Dermis microvascular lymphatic vessel endothelial cell (primary cell): ENCODE measurements at regions not wholly inside any gene's neighbourhood (a gene's known extent, or its start where the extent isn't known, plus 50 kb on each side); places are given as distances from the start of the nearest gene placed in this dataset.

Experiments
- DNase-seq, 2 donors: peaks; one replicate each; pipeline versions ENCODE4 v3.0.0 to v3.0.0-alpha.2; 2010; ENCODE audit warnings: low read depth in 2 of 2

DNA sequence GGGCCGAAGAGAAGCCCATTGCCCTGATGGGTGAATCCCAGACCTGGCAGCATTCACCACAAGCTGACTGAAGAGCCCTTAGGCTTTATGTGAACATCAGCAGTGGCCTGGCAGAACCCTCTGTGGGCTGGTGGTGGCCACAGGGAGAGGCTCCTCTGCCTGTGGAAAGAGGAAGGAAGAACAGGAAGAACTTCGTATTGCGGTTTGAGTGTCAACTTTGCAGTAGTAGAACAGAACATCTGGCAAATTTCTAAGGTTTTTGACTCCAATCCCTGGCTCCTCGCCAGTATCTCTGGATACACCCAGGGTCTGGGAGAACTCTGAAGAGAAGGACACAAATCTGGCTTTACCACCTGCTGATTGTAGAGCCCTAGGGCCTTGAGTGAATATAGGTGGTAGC, 356.4 kb upstream of the GRAMD2B start:
- no peak for DNase-seq

DNA sequence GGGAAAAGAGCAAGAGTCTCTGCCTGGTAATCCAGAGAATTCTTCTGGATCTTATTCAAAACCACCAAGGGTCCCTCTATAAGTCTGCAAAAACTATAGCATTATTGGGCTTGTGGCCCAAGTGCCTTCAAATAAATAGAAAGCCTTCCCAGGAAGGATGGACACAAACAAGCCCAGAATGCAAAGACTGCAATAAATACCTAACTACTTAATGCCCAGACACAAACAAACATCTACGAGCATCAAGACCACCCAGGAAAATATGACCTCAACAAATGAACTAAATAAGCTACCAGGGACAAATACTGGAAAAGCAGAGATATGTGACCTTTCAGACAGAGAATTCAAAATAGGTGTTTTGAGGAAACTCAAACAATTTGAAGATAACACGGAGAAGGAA, 355.8 kb upstream of the GRAMD2B start:
- no peak for DNase-seq

DNA sequence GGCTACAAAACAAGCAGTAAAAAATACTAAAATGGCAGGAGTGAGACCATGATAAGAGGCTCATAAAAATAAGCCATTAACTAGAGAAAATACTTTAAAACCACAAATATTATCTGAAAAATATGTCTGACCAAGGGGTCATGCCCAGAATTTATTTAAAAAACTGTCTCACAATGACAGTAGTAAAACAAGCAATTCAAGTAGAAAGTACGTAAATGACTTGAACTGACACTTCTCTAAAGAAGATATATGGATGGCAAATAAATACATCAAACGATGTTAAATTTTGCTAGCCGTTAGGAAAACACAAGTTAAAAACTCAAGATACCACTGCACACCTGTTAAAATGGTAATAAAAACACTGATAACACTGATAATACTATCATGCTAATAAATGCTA, 353.9 kb upstream of the GRAMD2B start:
- DNase-seq = no peak

DNA sequence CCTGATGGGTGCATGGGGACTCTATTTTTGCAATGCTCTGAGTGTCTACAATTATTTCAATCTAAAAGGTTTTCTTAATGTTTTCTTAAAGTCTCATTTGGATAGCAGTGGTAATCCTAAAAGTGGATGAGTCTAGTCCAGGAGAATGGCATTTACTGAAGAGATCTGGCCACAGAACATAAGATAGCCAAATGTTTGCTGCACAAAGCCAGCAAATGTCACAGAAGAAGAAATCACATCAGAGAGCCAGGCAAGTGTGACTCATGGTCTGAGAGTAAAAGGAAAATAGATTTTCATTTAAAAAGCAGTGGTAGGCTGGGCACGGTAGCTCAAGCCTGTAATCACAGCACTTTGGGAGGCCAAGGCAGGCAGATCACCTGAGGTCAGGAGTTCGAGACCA, 352.7 kb upstream of the GRAMD2B start:
- no peak for DNase-seq

DNA sequence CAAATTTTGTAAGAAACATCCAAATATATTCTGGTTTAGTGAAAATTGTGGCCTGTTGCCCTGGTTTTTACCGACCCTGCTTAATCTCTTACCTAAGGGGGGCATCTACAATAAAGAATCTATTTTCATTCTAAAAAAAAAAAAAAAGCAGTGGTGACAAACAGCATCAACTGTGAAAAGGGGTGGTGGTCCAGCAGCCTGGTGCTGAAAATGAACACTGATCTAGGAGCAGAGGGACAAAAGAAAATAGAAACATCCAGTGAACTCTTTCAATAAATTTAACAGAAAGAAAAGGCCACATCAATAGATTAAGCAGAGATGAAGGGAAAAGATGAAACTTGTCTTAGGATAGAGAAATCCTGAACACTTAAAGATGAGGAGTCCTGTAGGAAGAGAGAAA, 348.7 kb upstream of the GRAMD2B start:
- no peak for DNase-seq

DNA sequence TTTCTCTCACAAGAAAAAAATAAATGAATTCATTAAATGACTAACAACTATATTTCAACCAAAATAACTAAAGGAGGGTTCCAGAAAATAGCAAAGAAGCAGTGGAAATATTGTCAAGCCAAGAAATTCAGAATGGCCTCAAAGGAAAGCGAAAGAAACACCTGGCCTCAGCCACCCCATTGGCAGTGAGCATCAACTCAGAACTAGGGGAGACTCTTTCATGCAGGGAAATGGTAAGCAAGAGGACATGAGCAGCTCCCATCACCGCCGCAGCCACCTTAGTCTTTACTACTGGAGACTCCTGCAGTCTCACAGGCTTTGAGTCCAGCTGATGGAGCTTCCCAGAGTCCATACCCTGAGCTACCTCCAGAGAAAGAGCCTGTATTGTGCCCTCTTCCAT, 343.9 kb upstream of the GRAMD2B start:
- no peak for DNase-seq

DNA sequence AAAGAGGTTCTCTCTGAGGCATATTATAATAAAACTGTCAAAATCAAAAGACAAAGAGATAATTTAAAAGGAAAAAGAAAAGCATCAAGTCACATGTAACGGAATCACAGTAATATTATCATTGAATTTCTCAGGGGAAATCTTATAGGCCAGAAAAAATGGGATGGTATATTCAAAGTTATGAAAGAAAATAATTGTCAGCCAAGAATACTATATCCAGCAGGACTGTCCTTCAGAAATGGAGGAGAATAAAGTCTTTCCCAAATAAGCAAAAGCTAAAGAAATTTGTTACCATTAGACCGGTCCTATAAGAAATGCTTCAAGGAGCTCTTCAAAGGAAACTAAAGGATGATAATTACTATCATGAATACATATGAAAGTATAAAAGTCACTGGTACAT, 342.0 kb upstream of the GRAMD2B start:
- DNase-seq = no peak

DNA sequence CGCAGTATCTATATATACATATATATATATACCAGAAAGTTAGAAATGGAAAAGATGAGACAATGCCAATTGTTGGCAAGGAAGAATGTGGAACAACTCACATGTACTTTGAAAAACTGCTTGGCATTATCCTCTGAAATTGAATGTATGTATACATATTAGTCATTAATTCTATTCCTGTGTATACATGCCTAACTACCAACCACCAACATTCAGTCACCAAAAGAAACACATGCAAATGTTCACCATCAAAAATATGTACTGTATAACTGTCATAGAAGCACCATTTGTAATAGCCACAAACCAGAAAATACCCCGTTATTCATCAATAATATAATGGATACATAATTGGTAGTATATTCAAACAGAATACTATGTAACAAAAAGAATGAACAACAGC, 330.2 kb upstream of the GRAMD2B start:
- DNase-seq = no peak

DNA sequence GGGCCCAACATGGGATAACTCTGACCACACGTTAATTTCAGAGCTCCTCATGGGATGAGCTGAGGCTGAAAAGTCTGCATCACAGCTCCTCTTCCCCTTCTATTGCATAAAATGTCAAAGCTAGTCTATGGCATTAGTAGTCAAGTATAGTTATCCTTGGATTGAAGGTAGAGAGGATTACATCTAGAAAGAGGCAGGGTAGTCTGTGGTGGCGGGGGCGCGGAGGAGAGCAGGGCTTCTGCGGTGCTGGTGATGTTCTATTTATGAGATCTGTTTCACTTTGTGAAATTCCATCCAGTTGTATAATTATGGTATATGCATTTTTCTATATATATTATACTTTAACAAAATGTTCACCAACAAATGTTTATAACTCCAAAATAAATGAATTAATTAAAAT, 329.5 kb upstream of the GRAMD2B start:
- DNase-seq = no peak

DNA sequence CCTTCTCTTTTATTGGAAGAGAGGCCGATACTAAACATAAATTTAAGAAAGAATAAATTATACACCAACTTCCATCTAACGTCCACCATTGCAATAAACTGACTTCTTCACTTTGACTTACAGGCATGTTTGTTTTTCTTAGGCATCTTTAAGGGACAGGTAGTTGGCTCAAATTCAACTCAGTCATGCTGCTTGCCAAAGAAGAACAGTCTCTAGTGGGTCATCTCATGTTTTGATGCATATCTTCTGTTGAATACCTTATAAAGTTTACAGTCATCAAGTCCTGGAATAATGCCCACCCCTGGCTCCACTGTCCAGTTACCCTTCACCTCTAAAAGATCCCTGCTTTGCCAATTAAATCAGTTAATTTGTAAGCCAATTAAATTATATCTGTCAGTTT, 328.2 kb upstream of the GRAMD2B start:
- no peak for DNase-seq

DNA sequence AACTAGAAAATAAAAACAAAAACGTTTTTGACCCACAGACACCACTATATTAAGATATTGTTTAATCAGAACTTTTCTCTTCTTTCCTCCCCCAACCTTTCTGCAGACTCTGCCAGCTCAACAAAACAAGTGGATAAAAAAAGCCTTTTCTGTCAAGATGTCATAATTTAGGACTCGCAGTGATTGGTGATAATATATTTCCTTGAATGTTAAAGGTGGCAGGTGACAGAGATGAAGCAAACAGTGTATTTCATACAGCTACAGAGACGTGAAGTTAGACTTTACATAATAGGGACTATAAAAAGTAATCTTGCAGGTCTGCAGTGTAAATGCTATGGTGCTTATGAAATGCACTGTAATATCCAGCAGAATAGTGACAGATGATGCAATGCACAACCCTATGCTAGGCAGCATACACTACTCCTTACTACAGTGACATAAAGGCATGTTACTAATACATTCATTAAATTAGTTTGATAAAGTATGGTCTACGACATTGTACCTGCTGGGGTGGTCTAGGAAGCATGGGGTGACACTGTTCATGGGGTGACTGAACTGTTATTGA, 326.7 kb upstream of the GRAMD2B start:
- no peak for DNase-seq

DNA sequence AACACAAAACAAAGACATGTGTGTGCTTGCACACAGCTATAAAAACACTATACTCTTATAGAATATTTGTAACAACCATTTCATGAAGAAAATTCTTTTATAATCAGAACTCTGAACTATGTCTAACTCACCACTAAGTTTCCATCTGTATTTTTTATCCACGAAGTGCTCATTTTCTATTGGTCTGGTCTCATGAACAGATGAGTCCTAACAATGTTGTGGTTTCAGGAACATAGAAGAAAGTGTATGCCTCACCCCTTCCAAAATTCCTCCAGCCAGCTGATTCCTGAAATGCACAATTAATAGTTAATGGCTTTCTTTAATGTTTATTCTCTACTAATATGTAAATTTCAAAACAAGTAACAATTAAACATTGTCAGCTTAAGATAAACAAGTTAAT, 325.3 kb upstream of the GRAMD2B start:
- no peak for DNase-seq

DNA sequence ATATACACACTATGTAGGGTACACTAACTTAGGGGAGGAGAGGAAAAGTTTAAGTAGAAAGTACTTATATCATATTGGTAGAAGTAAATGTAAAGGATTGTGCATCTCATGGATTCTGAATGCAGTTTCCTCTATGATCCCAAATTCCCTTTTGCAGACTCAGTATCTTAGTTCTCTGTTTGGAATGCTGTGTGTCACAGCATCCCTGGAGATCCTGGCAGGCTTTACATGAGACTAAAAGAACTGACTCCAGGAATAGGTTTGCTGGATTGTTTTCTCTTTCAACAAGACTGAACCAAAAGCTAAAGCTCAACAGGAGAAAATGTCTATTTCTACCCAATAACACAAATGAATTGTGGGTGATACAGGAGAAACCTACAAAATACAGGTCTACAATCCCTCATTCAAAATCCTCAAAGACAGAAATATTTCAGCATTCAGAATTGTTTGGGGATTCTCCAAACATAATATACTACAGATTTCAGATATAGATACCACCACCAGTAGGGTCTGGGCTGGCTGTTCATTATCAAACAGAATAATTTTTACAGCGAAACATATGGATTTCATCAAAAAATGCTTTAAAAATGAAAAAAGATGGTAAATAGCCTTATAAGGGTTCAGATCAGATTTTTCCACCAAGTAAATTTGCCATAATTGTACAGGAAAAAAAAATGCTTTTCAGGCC, 324.7 kb upstream of the GRAMD2B start:
- no peak for DNase-seq

DNA sequence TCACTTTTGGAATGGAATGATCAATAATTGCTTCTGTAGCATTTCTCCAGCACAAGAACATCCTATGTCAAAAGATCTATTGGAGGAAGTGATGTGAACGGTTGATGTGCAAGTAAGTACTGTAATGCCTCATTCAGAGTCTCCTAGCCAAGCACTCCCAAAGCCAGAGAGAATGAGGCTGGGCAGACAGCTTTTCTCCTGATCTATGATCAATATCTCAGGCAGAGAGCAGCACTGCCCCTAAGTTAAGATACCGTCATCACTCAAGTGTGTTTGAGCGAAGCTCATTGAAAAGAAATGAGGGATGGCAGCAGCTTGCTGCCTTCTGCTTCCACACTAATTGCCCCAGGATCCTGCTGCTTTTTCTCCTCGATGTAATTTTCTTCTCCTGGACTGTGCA, 324.1 kb upstream of the GRAMD2B start:
- DNase-seq = no peak

DNA sequence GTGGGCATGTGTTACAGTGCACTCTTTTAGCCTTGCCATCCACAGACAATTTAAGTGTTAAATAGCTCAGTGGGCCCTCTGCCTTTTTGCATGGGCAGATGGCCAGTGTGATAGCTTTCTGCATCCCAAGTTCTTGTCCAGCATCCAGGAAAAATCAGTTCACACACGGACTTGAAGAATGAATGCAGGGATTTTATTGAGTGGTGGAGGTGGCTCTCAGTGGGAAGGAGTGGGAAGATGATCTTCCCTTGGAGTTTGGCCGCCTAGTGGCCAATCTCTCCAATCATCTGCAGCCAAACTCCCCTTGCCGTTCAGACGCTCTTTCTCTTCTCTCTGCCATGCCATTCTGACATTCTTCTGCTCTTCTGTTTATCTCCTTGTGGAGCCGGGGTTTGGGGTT, 322.4 kb upstream of the GRAMD2B start:
- DNase-seq = no peak

DNA sequence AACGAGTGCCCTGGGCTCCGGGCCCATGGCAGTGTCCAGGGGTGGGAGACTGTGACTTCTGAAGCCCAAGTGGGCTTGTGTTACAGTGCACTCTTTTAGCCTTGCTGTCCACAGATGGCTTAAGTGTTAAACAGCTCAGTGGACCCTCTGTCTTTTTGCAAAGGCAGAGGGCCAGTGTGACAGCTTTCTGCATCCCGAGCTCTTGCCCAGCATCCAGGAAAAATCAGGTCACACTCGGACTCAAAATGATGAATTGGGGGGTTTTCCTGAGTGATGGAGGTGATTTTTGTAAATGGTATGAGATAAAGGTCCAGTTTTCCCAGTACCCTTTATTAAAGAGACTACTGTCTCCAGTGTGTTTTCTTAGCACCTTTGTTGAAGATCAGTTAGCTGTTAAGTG, 321.3 kb upstream of the GRAMD2B start:
- no peak for DNase-seq

DNA sequence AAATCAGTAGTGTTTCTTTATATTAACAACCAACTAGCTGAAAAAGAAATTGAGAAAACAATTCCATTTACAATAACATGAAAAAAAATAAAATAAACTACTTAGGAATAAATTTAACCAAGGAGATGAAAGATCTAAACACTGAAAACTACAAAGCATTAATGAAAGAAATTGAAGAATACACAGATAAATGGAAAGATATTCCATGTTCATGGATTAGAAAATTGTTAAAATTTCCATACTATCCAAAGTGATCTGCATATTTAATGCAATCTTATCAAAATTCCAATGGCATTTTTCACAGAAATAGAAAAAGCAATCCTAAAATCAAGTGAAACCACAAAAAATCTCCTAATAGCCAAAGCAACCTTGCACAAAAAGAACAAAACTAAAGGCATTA, 320.2 kb upstream of the GRAMD2B start:
- DNase-seq = no peak

DNA sequence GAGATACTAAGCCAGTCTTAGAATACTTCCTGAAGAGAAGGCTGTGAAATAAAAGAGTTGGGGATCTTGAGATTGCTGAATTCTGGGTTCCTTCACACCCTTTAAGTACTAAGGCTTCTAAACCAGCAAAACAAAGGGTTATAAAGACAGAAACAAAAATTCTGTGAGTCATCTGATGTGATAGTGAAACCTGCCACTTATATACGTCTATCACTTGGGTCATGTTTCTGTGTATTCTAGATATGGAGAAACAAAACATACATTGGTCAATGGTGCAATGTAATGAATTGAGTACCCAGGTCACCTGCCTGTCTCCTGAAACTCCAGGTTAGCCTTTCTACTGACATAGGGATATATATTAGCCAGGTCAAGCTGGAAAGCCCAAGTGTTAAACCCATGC, 319.3 kb upstream of the GRAMD2B start:
- DNase-seq = no peak

DNA sequence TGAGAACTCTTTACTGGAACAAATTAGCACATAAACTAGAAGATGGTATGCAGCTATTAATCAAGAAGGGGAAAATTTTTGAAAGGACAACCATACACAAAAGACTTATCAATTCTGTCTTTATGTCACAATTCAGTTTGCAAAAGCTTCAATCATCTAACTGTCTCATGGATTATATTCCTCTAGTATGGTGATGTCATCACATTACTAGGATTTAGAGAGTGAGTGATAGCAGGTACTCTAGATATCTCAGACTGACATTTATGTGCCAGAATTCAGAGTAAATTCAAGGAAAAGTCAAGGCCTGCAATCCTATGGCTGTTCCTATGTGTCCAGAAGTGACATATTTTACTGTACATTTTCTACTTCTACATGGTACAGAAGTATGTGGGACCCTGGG, 318.9 kb upstream of the GRAMD2B start:
- DNase-seq = no peak

DNA sequence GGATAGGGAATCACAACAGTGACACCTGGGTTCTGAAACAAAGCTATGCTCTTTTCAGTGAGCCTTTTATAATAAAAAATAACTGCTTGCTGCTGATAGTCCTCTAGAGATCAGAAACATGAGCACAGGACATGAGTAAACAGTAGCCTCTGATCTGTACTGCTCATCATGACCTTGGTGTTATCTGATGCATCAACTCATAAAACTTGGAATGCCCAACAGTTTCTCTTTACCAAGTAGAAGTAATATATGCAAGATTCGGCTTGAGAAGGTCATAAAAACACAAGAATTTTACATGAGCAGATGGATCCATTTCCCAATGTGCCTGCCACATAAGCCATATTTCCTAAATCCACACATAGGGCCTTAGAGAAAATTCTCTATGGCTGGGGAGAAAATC, 318.3 kb upstream of the GRAMD2B start:
- no peak for DNase-seq

DNA sequence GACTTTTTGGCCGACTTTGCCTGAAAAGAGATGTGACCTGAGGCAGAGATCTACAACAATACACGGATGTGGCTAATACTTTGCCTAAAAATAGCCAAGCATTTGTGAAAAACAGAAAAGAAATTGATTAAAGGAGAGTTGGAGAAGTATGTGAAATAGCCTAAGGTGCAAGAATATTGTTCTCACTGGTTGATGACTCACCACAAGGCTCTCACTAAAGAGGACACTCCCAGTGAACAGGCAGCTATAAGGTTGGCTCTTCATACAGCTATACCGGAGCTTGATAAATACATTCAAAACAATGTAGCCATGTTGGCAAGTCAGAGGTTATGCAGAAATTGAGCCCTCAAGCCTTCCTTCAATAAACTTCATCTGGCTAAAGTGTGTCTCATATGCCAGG, 317.2 kb upstream of the GRAMD2B start:
- no peak for DNase-seq

DNA sequence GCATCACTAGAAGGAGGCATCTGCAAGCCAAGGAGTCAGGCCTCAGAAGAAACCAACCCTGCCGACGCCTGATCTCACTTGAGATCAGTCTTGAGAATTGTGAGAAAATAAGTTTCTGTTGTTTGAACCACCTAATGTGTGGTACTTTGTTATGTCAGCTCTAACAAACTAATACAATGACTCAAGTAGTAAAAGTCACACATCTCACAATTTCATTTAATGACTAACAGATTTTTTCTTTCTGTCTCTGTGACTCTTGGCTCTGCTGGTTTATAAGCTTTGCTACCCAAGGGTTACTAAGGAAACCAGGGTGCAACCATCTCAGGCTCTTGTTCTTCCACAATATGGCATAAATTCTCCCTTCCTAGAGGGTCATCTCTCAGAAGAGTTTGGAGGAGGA, 315.8 kb upstream of the GRAMD2B start:
- DNase-seq = no peak

DNA sequence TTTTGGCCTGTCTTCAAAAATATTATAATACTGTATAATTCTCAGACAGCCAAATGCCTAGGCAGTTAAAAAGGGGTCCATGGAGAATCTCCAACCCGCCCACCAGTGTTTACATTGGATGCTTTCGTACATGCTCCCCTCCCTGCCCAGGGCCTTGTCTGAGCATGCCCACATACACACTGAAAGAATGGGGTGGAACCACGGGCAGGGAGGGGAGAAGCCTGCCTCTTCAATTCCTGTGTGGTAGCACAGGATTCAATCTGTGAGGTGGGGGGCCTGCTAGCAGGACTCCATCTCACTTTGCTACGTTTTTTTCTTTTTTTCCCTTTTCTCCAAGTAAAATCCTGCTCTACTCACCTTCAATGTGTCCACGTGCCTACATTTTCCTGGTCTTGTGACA, 314.7 kb upstream of the GRAMD2B start:
- DNase-seq = no peak

DNA sequence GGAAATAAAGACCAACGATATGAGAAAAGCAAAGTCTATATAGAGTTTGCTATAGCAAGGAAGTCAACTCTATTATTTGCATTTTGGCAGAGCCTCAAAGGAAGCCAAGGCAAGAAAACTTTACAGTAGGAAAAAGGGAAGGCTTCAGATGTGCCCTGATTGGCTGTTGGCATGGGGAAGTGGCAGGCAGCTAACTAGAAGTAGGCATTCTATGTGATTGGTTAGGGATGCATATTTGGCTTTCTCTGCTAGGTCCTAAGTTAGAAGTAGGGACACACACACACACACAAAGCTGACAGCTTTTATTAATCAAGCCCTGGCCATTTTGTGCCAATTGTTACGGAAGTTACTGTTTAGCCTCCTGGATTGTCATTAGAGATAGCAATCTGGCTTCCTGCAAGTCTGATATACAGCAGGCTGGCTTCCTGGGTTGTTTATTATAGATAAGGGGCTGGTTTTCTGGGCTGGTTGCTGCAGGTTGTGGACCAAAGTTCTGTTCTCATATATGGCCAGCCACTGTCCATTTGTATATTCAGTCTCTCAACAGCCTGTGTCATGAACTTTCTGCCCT, 308.1 kb upstream of the GRAMD2B start:
- no peak for DNase-seq
